Progenitor cell of endocrine pancreas (in vitro differentiated cells): ENCODE measurements at regions not wholly inside any gene's neighbourhood (a gene's known extent, or its start where the extent isn't known, plus 50 kb on each side); places are given as distances from the start of the nearest gene placed in this dataset.

Experiments used
- DNase-seq: peaks from one replicate; pipeline ENCODE4 v3.0.0; 2021; ENCODE audit warnings: low spot score; ENCODE audit not compliant: unreplicated experiment
- H3K27ac Mint-ChIP-seq: 2 replicates; pipeline ENCODE4 v1.8.0; 2021; ENCODE audit warnings: mild to moderate bottlenecking, moderate library complexity, mixed read lengths
- H3K27me3 Mint-ChIP-seq: 2 replicates; pipeline ENCODE4 v1.8.0; 2021; ENCODE audit warnings: mixed read lengths
- H3K36me3 Mint-ChIP-seq: 2 replicates; pipeline ENCODE4 v1.8.0; 2022; ENCODE audit warnings: mixed read lengths; ENCODE audit not compliant: insufficient read depth
- H3K4me1 Mint-ChIP-seq: 2 replicates; pipeline ENCODE4 v1.8.0; 2021; ENCODE audit warnings: low read depth, mixed read lengths
- H3K4me3 Mint-ChIP-seq: 2 replicates; pipeline ENCODE4 v1.8.0; 2021; ENCODE audit warnings: low read depth, mild to moderate bottlenecking, moderate library complexity, mixed read lengths
- H3K9me3 Mint-ChIP-seq: 2 replicates; pipeline ENCODE4 v1.8.0; 2021; ENCODE audit warnings: low read depth, mixed read lengths
- TF ChIP-seq, protein P1 (sequence below): fragments of 200-600 bp; sonication (generic); IDR thresholded peaks from one replicate; pipeline ENCODE4 v1.5.0; 2021; ENCODE audit warnings: antibody characterized with exemption, mild to moderate bottlenecking; ENCODE audit not compliant: unreplicated experiment

DNA sequence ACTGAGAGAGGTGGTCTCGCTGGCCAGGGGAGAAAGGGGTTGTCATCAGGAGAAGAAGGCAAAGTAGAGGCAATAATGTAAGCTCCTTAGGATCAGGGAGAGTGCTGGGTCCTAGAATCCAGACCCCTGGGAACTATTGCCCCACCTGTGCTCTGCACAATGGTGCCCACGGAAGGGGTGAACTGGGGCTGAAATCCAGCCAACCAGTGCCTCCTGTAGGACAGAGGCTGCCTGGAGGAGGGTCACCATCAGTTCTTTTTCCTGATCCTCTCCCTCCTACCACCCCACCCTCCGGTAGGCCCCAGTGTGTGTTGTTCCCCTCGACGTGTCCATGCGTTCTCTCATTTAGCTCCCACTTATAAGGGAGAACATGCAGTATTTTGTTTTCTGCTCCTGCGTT is 52.9 kb upstream of the ATP2B4 start:
- H3K4me1 Mint-ChIP-seq = no peaks in the 10 kb centered on the region

More for the DNA sequence above, 52.9 kb upstream of the ATP2B4 start:
- no peaks in the 10 kb centered on the region for H3K9me3 Mint-ChIP-seq
- DNase-seq = no peak
- no peak overlapping the region for H3K4me3 Mint-ChIP-seq
- H3K27me3 Mint-ChIP-seq = peaks cover 14% of the 10 kb centered on the region
- TF ChIP-seq, protein P1, sequence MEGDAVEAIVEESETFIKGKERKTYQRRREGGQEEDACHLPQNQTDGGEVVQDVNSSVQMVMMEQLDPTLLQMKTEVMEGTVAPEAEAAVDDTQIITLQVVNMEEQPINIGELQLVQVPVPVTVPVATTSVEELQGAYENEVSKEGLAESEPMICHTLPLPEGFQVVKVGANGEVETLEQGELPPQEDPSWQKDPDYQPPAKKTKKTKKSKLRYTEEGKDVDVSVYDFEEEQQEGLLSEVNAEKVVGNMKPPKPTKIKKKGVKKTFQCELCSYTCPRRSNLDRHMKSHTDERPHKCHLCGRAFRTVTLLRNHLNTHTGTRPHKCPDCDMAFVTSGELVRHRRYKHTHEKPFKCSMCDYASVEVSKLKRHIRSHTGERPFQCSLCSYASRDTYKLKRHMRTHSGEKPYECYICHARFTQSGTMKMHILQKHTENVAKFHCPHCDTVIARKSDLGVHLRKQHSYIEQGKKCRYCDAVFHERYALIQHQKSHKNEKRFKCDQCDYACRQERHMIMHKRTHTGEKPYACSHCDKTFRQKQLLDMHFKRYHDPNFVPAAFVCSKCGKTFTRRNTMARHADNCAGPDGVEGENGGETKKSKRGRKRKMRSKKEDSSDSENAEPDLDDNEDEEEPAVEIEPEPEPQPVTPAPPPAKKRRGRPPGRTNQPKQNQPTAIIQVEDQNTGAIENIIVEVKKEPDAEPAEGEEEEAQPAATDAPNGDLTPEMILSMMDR = no peak
- H3K27ac Mint-ChIP-seq = no peak overlapping the region
- H3K36me3 Mint-ChIP-seq = no peaks in the 10 kb centered on the region
